Omental fat pad (tissue), 3 donors: ENCODE measurements at regions not wholly inside any gene's neighbourhood (a gene's known extent, or its start where the extent isn't known, plus 50 kb on each side); places are given as distances from the start of the nearest gene placed in this dataset.

Source experiments
- ATAC-seq: fragments of 150-250 bp; one replicate; pipeline ENCODE4 v1.9.1; 2016; ENCODE audit warnings: mild to moderate bottlenecking, moderate library complexity; ENCODE audit not compliant: low FRiP score
- DNase-seq: peaks from one replicate; pipeline ENCODE4 v3.0.0-alpha.2; 2019; ENCODE audit warnings: low spot score
- CTCF ChIP-seq, 3 donors: fragments of 450-650 bp; IDR thresholded peaks; one replicate each; pipeline ENCODE4 v1.5.1; 2016 to 2017; ENCODE audit warnings: antibody characterized with exemption in 3 of 3, mild to moderate bottlenecking in 3 of 3, moderate library complexity in 2 of 3

- no peak for DNase-seq
- no peak for ATAC-seq
- no peak for TF ChIP-seq CTCF (IDR thresholded peaks at IDR 0.05)
These were observed 244.4 kb downstream of the NEDD1 start for GRCh38 chr12:97151481-97151880.

- no peak for ATAC-seq
- DNase-seq: no peak
- TF ChIP-seq CTCF (IDR thresholded peaks at IDR 0.05): no peak
These were observed 252.3 kb downstream of the NEDD1 start for GRCh38 chr12:97159377-97159776.

- DNase-seq: no peak
These were observed 253.2 kb downstream of the NEDD1 start for GRCh38 chr12:97160277-97160676.

GRCh38 chr12:97162173-97162572, 255.1 kb downstream of the NEDD1 start:
- TF ChIP-seq CTCF (IDR thresholded peaks at IDR 0.05): no peak
- DNase-seq: no peak
- ATAC-seq: no peak

More at GRCh38 chr12:97160277-97160676, 253.2 kb downstream of the NEDD1 start:
- no peak for ATAC-seq
- no peak for TF ChIP-seq CTCF (IDR thresholded peaks at IDR 0.05)

GRCh38 chr12:97164936-97165335, 257.9 kb downstream of the NEDD1 start:
- ATAC-seq: no peak
- no peak for DNase-seq
- TF ChIP-seq CTCF (IDR thresholded peaks at IDR 0.05): no peak

GRCh38 chr12:97167598-97167997, 260.5 kb downstream of the NEDD1 start:
- DNase-seq (no peak), ATAC-seq (no peak)
- TF ChIP-seq CTCF (IDR thresholded peaks at IDR 0.05): no peak

GRCh38 chr12:97168804-97169203, 261.7 kb downstream of the NEDD1 start:
- no peak for TF ChIP-seq CTCF (IDR thresholded peaks at IDR 0.05)
- ATAC-seq (no peak), DNase-seq (no peak)
